Fibroblast of peridontal ligament (primary cell): ENCODE measurements at regions not wholly inside any gene's neighbourhood (a gene's known extent, or its start where the extent isn't known, plus 50 kb on each side); places are given as distances from the start of the nearest gene placed in this dataset.
"Not testable (repeated sequence)": the region's sequence is repeated elsewhere in the genome, so short reads cannot be mapped to it uniquely, and the experiment has no call there.

Experiments used
- DNase-seq: peaks from one replicate; pipeline ENCODE4 v3.0.0-alpha.2; 2010; ENCODE audit errors: extremely low read depth

DNA sequence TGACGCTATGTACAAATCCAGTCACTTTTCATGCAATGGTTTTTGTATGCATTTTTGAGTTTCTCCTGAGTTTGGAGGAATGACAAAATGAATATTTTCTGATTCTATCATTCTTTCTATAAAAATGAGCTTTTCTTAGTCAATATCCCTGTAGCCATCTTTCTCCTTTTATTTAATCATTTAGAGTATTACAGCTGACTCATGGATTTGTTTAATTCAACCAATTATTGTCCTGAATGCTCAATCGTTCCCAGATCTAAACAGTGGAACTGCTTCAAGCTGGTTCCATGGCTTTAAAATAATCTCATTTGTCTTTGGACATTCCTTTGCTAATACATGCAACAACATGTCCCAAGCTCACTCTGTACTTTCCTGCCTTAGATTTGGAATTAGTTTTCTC, 368.8 kb downstream of the ADCYAP1 start:
- DNase-seq = no peak

DNA sequence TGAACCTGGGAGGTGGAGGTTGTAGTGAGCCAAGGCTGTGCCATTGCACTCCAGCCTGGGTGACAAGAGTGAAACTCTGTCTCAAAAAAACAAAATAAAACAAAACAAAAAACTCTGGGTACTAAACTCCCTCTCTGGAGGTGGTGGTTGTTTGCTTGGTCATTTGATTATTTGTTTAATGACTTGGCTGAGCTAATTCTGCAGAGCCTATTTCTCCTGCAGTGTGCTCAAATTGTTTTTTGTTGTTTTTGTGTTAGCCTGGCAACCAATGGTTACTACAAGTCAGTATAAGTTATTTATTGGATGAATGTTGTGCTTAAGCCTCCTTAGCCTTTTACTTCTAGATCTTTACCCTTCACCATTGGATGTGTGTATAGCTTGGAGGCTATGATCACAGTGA, 387.5 kb downstream of the ADCYAP1 start:
- DNase-seq = no peak

DNA sequence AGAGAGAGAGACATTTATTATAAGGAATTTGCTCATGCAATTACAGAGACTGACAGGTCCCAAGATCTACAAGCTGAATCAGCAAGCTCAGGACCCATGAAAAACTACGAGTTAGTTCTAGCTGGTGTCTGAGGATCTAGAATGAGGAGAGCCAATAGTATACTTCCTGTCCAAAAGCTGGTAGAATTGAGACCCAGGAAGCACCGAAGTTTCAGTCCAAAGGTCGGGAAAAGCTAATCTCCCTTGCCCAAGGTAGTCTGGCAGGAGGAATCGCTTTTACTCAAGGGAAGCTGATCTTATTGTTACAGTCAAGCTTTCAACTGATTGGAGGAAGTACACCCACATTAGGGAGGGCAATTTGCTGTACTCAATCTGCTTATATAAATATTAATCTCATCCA, 389.6 kb downstream of the ADCYAP1 start:
- no peak for DNase-seq

DNA sequence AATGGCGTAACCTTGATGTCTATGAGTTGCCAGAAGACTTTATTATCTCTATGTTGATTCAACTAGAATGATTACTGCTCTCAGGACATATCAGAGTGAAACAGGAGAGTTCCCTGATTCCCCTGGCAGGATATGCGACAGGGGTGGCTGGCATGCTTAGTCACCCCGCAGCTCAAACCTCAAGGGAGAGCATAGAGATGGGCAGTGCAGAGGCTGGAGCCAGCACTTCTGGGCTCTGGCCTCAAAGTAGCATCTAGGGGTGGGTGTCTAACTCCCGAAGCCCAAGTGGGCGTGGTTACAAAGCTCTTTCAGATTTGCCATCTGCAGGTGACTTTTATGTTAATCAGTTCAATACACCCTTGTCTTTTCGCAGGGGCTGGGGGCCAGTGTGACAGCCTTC, 391.6 kb downstream of the ADCYAP1 start:
- no peak for DNase-seq

DNA sequence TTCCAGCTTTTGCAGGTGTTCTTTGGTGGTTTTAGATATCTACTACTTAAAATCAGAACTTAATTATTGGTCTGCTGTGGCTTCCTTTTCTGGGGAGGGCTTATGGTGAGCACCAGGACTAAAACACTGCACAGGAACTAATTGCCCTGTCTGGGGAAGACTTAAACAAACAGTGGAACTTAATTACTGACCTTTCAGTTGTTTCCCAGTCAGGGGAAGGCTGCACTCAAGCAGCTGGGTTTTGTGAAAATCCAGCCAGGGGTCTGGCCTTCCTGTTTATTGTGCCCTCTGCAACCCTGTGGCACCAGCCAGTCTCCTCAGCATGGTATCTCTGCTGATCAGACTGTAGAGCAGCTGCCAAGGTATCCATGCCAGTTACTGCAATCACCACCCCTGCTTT, 398.2 kb downstream of the ADCYAP1 start:
- no peak for DNase-seq

- no peak for DNase-seq
Observed at GRCh38 chr18:1304392-1304992, 399.8 kb downstream of the ADCYAP1 start.

- DNase-seq = no peak
Observed at GRCh38 chr18:1306641-1307040, 402.0 kb downstream of the ADCYAP1 start.

DNA sequence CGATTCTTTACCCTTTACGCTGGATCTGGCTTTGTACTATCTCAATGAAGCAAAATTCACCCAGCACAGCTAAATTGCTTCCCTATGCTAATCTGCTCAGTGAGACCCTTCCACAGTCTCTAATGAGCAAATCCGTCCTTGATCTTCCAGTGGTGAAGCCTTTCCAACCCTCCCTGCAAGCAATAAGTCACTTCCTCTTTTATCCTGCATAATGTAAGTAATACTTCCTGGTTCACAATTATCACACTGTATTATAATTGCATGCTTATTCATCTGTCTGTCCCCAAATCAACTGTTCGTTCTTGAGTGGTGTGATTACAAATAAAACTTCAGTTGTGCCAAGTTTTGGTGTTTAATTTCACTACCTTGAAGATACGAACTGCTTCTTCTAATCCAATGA, 404.0 kb downstream of the ADCYAP1 start:
- DNase-seq = no peak

GRCh38 chr18:1311376-1311775, 406.7 kb downstream of the ADCYAP1 start:
- DNase-seq = no peak

GRCh38 chr18:1335345-1335744, 430.7 kb downstream of the ADCYAP1 start:
- DNase-seq = not testable (repeated sequence)

GRCh38 chr18:1350931-1351450, 446.3 kb downstream of the ADCYAP1 start:
- no peak for DNase-seq

DNA sequence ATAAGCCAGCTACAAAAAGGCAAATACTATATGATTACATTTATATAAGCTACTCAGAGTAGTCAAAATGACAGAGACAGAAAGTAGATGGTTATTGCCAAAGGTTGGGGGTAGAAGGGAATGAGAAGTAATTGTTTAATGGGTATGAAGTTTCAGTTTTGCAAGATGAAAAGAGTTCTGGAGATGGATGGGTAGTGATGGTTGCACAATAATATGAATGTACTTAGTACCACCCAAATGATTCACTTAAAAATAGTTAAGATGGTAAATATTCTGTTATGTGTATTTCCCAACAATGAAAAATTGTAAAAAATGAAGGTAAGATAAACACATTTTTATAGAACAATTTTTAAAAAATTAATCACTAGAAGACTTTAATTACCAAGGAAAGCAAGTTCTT, 448.4 kb downstream of the ADCYAP1 start:
- no peak for DNase-seq

DNA sequence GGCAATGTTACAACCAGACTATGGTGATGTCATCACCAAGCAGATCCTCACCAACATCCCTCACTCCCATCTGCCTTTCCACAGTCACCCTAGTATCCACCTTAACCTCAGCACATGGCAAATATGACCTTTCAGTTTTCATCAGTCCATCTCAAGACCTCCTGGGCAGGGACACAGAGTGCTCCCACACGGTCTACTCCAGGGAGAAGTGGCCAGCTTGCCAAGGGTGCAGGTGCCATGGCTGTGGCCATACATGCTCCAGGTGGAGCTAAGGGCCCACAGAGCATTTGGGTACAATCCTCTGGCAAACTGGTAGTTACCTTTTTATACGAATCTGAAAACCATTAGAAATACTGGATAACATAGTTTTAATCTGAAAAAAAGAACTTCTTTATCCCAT, 453.1 kb downstream of the ADCYAP1 start:
- no peak for DNase-seq

DNA sequence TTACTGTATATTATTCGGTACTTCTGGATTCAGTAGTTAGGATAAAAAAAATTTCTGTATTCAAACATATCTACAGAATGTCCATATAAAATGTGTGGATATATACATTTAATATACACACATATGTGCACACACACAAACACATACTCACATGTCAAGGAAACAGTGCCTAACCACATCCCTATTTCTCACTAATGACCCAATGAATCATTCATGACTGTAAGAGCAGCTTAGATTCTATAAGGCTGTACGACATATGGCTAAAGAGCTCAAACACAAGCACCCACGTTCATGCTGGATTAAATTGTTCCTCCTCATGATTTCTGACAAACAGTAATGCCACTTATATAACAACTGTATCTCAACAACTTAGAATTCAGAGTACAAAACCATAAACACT, 457.3 kb downstream of the ADCYAP1 start:
- no peak for DNase-seq

- no peak for DNase-seq
Observed at GRCh38 chr18:1370552-1370951, 465.9 kb downstream of the ADCYAP1 start.

DNA sequence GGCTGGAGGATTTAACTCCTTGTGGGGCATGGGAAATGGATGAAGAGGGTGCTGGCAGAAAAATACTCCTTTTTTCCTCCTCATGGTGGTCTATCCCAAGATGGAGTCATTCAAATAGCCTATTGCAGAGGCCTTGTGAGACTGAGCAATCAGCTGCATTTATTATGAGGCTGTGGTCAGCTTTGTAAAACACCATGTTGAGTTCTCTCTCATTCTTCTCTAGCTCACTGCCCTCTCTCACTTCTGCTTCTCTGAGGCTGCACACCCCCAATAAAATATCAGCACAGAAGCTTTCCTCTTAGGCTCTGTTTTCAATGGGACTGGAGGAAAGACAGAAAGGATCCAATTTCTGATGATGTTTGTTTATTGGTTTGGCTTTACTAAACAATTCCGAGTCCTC, 467.1 kb downstream of the ADCYAP1 start:
- DNase-seq = no peak

- DNase-seq = no peak
Observed at GRCh38 chr18:1383465-1383864, 478.8 kb downstream of the ADCYAP1 start.

GRCh38 chr18:1388468-1388867, 483.8 kb downstream of the ADCYAP1 start:
- not testable (repeated sequence) for DNase-seq

DNA sequence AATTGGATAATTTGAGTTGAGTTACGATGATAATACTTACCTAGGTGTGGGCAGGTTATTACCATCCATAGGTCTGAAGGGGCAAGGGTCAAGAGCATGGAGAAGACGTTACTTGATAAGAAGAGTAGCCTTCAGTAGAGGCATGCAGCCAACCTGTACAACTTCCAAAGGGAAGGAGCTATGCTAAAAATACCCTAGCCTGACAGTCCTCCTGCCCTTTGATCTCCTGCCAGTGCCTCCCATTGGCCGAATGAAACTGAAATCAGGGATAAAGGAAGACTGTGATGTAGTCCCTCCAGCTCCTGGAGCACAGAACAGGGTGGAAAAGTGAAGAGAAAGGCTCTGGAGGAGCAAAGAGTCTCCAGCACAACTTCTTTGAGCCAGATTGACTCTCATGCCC, 487.4 kb downstream of the ADCYAP1 start:
- DNase-seq = no peak

DNA sequence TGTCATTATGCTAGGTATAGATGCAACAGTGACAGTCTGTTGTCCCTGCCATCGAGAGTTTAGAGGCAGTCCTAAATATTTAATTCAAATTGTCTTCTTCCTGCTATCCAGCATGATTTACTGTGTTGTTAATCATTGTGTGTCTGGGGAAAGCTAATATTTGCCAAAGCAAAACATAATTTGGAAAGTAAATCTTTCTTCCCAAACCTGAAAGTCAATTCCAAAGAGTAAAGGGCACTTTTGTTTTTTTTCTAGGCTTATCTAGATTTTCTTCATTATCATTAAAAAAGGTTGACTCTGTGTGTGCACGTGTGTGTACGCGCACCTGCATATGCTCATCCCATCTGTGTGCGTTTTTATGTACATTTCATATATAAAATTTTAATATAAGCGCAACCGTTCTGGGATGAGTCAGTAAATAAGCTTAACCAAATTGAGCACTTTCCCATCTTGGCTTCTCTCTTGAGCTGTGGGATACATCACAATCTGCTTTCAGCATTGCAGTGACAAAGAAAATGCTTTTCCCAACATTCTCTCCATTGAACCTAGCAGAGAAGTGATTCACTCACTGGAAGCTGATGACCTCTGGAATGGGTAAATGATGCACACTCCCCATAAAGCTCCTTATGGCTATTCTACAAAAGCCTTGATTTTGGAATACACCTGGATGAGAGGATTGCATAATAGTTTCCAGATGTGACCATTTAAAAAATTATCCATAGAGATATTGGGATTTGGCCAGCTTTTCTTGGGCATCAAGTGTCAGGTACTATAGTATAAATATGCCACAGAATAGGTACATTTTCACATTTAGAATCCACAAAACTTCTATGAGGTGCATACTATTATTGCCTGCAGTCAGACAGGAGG, 488.4 kb downstream of the ADCYAP1 start:
- DNase-seq = no peak

- DNase-seq = no peak
Observed at GRCh38 chr18:1393929-1394328, 489.3 kb downstream of the ADCYAP1 start.

DNA sequence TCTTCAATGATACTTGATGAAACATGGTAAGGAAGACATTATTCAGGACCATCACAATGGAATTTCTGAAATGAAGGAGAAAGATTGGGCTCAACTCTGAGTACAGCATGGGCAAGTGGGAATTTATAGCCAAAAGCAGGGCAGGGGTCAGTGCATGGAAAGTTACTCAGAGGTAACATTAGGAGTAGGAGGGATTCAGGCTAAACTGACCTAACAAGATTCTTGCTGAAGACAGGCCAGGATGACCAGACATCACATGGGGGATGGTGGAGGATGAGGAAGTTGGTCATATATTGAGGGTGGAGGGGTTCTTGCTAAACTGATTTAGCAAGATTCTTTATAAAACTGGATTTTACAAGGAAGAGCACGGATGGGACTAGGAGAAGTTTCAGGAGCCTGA, 489.8 kb downstream of the ADCYAP1 start:
- no peak for DNase-seq

DNA sequence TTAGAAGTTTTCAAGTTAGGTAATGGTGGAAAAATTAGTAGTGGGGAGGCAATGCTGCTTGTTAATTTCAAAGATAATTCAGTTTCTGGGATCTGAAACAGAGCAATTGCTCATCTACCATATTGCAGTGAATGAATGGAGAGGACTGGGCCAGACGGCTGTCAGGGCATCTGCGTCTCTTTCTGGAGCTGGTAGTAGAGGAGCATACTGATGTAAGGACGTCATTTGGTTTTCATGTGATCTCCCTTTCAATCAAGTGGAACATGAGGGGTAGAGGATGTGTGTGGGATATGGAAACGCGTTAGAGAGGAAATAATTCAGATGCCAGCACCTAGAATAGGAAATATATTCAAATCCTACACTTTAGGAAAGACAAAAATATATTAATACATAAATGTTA, 490.3 kb downstream of the ADCYAP1 start:
- DNase-seq = no peak
